OCI-LY7 (cell line): ENCODE measurements at regions not wholly inside any gene's neighbourhood (a gene's known extent, or its start where the extent isn't known, plus 50 kb on each side); places are given as distances from the start of the nearest gene placed in this dataset.

Experiments
- BruUV-seq: library from RNA; stranded (reverse); fragments of 400-500 nt; replicated peaks from 2 replicates; lab custom pipeline; 2021; lab: Mats Ljungman, UMichigan
- CTCF ChIA-PET: fragments of 300-600 bp; sonication (Branson Sonifier 250); formaldehyde crosslinking; loops from one replicate; lab custom pipeline; 2022; ENCODE audit warnings: antibody characterized with exemption; ENCODE audit not compliant: unreplicated experiment; lab: Charles Lee
- POLR2A ChIA-PET: fragments of 300-600 bp; sonication (Branson Sonifier 250); formaldehyde crosslinking; loops from one replicate; lab custom pipeline; 2022; ENCODE audit warnings: antibody characterized with exemption; lab: Charles Lee
- DNase-seq: peaks from one replicate; pipeline ENCODE4 v3.0.0-alpha.2; 2015; ENCODE audit warnings: low spot score
- H2AFZ ChIP-seq: fragments of 200-600 bp; sonication (generic), shearing (Covaris generic); 2 replicates; pipeline ENCODE4 v1.6.1; 2014; ENCODE audit warnings: mild to moderate bottlenecking, antibody characterized with exemption, low read length, moderate library complexity
- H3K27ac ChIP-seq: fragments of 200-600 bp; sonication (generic); 2 replicates; pipeline ENCODE4 v1.5.1; 2014; ENCODE audit warnings: mixed run types, low read depth, mild to moderate bottlenecking, moderate library complexity, low read length, inconsistent platforms; ENCODE audit not compliant: poor library complexity, severe bottlenecking
- H3K36me3 ChIP-seq: fragments of 200-600 bp; sonication (generic); 2 replicates; pipeline ENCODE4 v1.6.1; 2014; ENCODE audit warnings: mild to moderate bottlenecking, antibody characterized with exemption, low read length, moderate library complexity, mixed read lengths; ENCODE audit not compliant: insufficient read depth
- H3K4me1 ChIP-seq: fragments of 200-600 bp; sonication (generic); 2 replicates; pipeline ENCODE4 v1.5.1; 2014; ENCODE audit warnings: mild to moderate bottlenecking, low read length; ENCODE audit not compliant: insufficient read depth, poor library complexity, severe bottlenecking
- H3K4me2 ChIP-seq: fragments of 200-600 bp; sonication (generic); 2 replicates; pipeline ENCODE4 v1.6.1; 2014; ENCODE audit warnings: mild to moderate bottlenecking, low read length
- H3K4me3 ChIP-seq: fragments of 200-600 bp; sonication (generic); 2 replicates; pipeline ENCODE4 v1.5.1; 2014; ENCODE audit warnings: mild to moderate bottlenecking, low read depth, low read length; ENCODE audit not compliant: poor library complexity, severe bottlenecking
- H3K79me2 ChIP-seq: fragments of 200-600 bp; sonication (generic); 2 replicates; pipeline ENCODE4 v1.6.1; 2016; ENCODE audit warnings: low read depth, mild to moderate bottlenecking, low read length, moderate library complexity, mixed read lengths; ENCODE audit not compliant: insufficient read depth
- H3K9me2 ChIP-seq: fragments of 200-600 bp; sonication (generic); 2 replicates; pipeline ENCODE4 v1.6.1; 2016; ENCODE audit warnings: mild to moderate bottlenecking, low read length, mixed read lengths; ENCODE audit not compliant: insufficient read depth
- H3K9me3 ChIP-seq: fragments of 200-600 bp; sonication (generic); 2 replicates; pipeline ENCODE4 v1.6.1; 2014; ENCODE audit warnings: mild to moderate bottlenecking, mixed run types, low read length, mixed read lengths
- H4K20me1 ChIP-seq: fragments of 200-600 bp; sonication (generic); 2 replicates; pipeline ENCODE4 v1.6.1; 2014; ENCODE audit warnings: mild to moderate bottlenecking, antibody characterized with exemption, low read length, moderate library complexity, mixed read lengths; ENCODE audit not compliant: insufficient read depth
- EZH2phosphoT487 ChIP-seq: fragments of 200-600 bp; sonication (generic); IDR thresholded peaks from 2 replicates; pipeline ENCODE4 v1.6.1; 2018; ENCODE audit warnings: low read depth, borderline replicate concordance, mild to moderate bottlenecking, mixed run types, antibody characterized with exemption, low read length, moderate library complexity, mixed read lengths
- intact Hi-C: fragments of 100-400 bp; cut with micrococcal nuclease; formaldehyde crosslinking; loops from one replicate; pipeline ENCODE4 v1.10.0; 2022; ENCODE audit not compliant: unreplicated experiment
- TF ChIP-seq, protein P1 (sequence below): fragments of 200-600 bp; sonication (generic); conservative IDR thresholded peaks from 2 replicates; pipeline ENCODE4 v1.5.1; 2014; ENCODE audit warnings: mild to moderate bottlenecking, antibody characterized with exemption, low read length, moderate library complexity, mixed read lengths

DNA sequence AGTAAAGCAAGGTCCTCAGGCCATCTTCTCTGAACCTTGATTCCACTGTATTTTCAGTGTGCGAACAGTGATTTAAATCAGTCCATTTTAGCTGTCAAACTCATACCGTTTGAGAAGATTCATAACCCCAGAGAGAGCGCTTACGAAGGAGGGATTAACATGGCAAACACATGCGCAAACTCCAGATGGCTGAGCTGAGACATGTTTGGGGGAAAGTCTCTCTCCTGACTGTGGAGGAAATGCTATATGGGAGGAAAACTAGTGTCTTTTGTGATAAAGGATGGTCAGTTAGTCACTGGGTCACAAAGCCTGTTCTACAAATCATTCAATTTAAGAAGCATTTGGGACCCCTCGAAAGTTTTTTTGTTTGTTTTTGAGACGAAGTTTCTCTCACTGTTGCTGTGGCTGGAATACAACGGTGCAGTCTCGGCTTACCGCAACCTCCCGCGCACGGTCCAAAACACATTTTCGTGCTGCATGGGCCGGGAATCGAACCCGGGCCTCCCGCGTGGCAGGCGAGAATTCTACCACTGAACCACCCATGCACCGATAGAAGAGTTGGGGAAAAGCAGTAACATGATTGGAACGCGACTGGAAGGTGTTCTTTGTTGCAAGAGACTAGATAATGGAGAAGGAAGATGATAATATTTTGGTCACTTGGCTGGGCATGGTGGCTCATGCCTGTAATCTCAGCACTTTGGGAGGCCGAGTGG is 58.4 kb upstream of the CXADR start:
- no peaks in the 10 kb centered on the region for H3K36me3 ChIP-seq
- no TSS peak for BruUV-seq
- intact Hi-C loops, result no loop called here
- TF ChIP-seq, protein P1, sequence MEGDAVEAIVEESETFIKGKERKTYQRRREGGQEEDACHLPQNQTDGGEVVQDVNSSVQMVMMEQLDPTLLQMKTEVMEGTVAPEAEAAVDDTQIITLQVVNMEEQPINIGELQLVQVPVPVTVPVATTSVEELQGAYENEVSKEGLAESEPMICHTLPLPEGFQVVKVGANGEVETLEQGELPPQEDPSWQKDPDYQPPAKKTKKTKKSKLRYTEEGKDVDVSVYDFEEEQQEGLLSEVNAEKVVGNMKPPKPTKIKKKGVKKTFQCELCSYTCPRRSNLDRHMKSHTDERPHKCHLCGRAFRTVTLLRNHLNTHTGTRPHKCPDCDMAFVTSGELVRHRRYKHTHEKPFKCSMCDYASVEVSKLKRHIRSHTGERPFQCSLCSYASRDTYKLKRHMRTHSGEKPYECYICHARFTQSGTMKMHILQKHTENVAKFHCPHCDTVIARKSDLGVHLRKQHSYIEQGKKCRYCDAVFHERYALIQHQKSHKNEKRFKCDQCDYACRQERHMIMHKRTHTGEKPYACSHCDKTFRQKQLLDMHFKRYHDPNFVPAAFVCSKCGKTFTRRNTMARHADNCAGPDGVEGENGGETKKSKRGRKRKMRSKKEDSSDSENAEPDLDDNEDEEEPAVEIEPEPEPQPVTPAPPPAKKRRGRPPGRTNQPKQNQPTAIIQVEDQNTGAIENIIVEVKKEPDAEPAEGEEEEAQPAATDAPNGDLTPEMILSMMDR, result no peak
- TF ChIP-seq EZH2phosphoT487, result no peak
- peaks cover 21% of the 10 kb centered on the region for H3K4me1 ChIP-seq
- no peaks in the 10 kb centered on the region for H3K9me2 ChIP-seq
- ChIA-PET CTCF (no interaction called here), POLR2A (interaction anchor here (0.7 to 0.9 kb wide), 3 partner anchors 11 to 25 kb away, joined by 4 to 6 read pairs (median 4); no protein-coding TSS in a partner anchor)
- H4K20me1 ChIP-seq, result no peaks in the 10 kb centered on the region
- H3K4me2 ChIP-seq, result peak overlapping the region; percentile 2; the same call in 1 of the 2 replicates
- H2AFZ ChIP-seq, result peak overlapping the region; percentile 47
- no peak overlapping the region for H3K4me3 ChIP-seq
- peak overlapping the region; percentile 47 for H3K27ac ChIP-seq
- H3K79me2 ChIP-seq, result no peaks in the 10 kb centered on the region
- peaks cover 7% of the 10 kb centered on the region; the same call in 1 of the 2 replicates for H3K9me3 ChIP-seq
- DNase-seq, result peak; percentile 70

DNA sequence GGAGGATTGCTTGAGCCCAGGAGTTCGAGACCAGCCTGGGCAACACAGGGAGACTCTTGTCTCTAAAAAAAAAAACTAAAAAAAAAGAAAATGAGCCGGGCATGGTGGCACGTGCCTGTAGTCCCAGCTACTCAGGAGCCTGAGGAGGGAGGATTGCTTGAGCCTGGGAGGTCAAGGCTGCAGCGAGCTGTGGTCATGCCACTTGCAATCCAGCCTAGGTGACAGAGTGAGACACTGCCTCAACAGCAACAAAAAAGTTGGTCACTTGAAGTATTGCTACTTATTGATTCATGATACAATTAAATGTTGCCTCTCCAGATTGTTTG is 57.9 kb upstream of the CXADR start:
- TF ChIP-seq, protein P1, result no peak
- TF ChIP-seq EZH2phosphoT487, result no peak
- POLR2A ChIA-PET, result interaction anchor here (0.8 to 0.9 kb wide), 3 partner anchors 11 to 21 kb away, joined by 3 to 6 read pairs (median 4); no protein-coding TSS in a partner anchor
- no peaks in the 10 kb centered on the region for H3K36me3 ChIP-seq
- CTCF ChIA-PET, result no interaction called here
- peak overlapping the region; percentile 47; the same call in 1 of the 2 replicates for H2AFZ ChIP-seq
- H3K9me3 ChIP-seq, result peaks cover 7% of the 10 kb centered on the region; the same call in 1 of the 2 replicates
- H3K9me2 ChIP-seq, result no peaks in the 10 kb centered on the region
- H3K4me3 ChIP-seq, result no peak overlapping the region
- no peak overlapping the region for H3K27ac ChIP-seq
- no peak for DNase-seq
- H4K20me1 ChIP-seq, result no peaks in the 10 kb centered on the region
- H3K4me2 ChIP-seq, result peak overlapping the region; percentile 2; the same call in 1 of the 2 replicates
- BruUV-seq, result no TSS peak
- intact Hi-C loops, result no loop called here
- peaks cover 24% of the 10 kb centered on the region for H3K4me1 ChIP-seq
- H3K79me2 ChIP-seq, result no peaks in the 10 kb centered on the region

DNA sequence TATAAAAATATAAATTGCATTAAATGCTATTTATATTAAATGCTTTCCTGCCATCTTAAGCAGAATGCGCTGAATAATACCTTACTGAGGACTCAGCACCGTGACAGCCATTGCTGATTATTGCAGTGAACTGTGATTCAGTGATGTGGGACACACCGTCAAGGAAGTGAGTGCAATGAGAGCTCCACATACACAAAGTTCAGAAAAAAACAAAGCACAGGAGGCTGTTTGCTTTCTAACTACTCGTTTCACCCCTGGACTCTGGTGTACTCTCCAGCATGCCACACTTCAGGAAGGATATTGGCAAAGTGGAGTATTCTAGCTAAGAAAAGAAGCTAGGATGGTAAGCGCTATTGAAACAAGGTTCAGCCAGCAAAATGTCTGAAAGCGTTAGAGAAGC is 57.4 kb upstream of the CXADR start:
- no peaks in the 10 kb centered on the region for H3K9me2 ChIP-seq
- intact Hi-C loops, result no loop called here
- no peaks in the 10 kb centered on the region for H4K20me1 ChIP-seq
- CTCF ChIA-PET, result no interaction called here
- H3K4me3 ChIP-seq, result no peak overlapping the region
- POLR2A ChIA-PET, result interaction anchor here (0.6 to 1.3 kb wide), 6 partner anchors 11 to 28 kb away, joined by 3 to 6 read pairs (median 3); no protein-coding TSS in a partner anchor
- DNase-seq, result no peak
- no TSS peak for BruUV-seq
- peaks cover 28% of the 10 kb centered on the region for H3K4me1 ChIP-seq
- H3K4me2 ChIP-seq, result no peak overlapping the region; the same call in 1 of the 2 replicates
- H3K36me3 ChIP-seq, result no peaks in the 10 kb centered on the region
- TF ChIP-seq EZH2phosphoT487, result no peak
- TF ChIP-seq, protein P1, result no peak
- H3K79me2 ChIP-seq, result no peaks in the 10 kb centered on the region
- no peak overlapping the region for H3K27ac ChIP-seq
- H2AFZ ChIP-seq, result peak overlapping the region; percentile 64
- peaks cover 7% of the 10 kb centered on the region; the same call in 1 of the 2 replicates for H3K9me3 ChIP-seq
